ENCODE measurements at regions not wholly inside any gene's neighbourhood (a gene's known extent, or its start where the extent isn't known, plus 50 kb on each side); places are given as distances from the start of the nearest gene placed in this dataset.

DNA sequence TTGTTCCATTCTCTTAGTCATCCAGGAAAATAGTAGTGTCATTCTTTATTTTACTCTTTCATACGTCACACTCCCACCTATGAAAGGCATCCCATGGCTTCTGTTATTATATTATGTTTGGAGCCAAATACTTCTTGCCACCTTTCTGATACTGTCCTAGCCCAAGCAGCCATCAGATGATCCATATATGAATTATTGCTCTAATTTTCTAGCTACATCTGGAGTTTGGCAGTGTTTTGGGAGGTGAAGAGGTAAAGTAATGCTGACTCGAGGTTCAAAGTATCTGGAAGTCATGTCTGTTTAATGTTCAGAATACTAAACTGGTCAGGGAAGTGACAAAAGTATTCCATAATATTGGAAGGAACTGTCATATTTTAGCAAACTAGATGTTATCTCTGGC, 362.5 kb downstream of the GPR37 start:
- TF ChIP-seq, protein P1, sequence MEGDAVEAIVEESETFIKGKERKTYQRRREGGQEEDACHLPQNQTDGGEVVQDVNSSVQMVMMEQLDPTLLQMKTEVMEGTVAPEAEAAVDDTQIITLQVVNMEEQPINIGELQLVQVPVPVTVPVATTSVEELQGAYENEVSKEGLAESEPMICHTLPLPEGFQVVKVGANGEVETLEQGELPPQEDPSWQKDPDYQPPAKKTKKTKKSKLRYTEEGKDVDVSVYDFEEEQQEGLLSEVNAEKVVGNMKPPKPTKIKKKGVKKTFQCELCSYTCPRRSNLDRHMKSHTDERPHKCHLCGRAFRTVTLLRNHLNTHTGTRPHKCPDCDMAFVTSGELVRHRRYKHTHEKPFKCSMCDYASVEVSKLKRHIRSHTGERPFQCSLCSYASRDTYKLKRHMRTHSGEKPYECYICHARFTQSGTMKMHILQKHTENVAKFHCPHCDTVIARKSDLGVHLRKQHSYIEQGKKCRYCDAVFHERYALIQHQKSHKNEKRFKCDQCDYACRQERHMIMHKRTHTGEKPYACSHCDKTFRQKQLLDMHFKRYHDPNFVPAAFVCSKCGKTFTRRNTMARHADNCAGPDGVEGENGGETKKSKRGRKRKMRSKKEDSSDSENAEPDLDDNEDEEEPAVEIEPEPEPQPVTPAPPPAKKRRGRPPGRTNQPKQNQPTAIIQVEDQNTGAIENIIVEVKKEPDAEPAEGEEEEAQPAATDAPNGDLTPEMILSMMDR (IDR thresholded peaks at IDR 0.05), result no peak
- TF ChIP-seq EP300 (IDR thresholded peaks at IDR 0.05) (no peak), SMC3 (IDR thresholded peaks at IDR 0.05) (no peak), RNF2 (IDR thresholded peaks at IDR 0.05; ENCODE audit: borderline replicate concordance, low read depth) (no peak), MAZ (IDR thresholded peaks at IDR 0.05; ENCODE audit: borderline replicate concordance, low read depth, low read length) (no peak), HEYL (CRISPR knock-in tag; IDR thresholded peaks at IDR 0.05) (no peak), FOSL2 (IDR thresholded peaks at IDR 0.05) (no peak), FOSL2 (CRISPR knock-in tag; IDR thresholded peaks at IDR 0.05) (no peak)
- TF ChIP-seq, protein P2, sequence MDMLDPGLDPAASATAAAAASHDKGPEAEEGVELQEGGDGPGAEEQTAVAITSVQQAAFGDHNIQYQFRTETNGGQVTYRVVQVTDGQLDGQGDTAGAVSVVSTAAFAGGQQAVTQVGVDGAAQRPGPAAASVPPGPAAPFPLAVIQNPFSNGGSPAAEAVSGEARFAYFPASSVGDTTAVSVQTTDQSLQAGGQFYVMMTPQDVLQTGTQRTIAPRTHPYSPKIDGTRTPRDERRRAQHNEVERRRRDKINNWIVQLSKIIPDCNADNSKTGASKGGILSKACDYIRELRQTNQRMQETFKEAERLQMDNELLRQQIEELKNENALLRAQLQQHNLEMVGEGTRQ (IDR thresholded peaks at IDR 0.05), result no peak
- TF ChIP-seq, protein P3, sequence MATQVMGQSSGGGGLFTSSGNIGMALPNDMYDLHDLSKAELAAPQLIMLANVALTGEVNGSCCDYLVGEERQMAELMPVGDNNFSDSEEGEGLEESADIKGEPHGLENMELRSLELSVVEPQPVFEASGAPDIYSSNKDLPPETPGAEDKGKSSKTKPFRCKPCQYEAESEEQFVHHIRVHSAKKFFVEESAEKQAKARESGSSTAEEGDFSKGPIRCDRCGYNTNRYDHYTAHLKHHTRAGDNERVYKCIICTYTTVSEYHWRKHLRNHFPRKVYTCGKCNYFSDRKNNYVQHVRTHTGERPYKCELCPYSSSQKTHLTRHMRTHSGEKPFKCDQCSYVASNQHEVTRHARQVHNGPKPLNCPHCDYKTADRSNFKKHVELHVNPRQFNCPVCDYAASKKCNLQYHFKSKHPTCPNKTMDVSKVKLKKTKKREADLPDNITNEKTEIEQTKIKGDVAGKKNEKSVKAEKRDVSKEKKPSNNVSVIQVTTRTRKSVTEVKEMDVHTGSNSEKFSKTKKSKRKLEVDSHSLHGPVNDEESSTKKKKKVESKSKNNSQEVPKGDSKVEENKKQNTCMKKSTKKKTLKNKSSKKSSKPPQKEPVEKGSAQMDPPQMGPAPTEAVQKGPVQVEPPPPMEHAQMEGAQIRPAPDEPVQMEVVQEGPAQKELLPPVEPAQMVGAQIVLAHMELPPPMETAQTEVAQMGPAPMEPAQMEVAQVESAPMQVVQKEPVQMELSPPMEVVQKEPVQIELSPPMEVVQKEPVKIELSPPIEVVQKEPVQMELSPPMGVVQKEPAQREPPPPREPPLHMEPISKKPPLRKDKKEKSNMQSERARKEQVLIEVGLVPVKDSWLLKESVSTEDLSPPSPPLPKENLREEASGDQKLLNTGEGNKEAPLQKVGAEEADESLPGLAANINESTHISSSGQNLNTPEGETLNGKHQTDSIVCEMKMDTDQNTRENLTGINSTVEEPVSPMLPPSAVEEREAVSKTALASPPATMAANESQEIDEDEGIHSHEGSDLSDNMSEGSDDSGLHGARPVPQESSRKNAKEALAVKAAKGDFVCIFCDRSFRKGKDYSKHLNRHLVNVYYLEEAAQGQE (IDR thresholded peaks at IDR 0.05), result no peak

All from A549 (cell line).